OCI-LY7 (cell line): ENCODE measurements at regions not wholly inside any gene's neighbourhood (a gene's known extent, or its start where the extent isn't known, plus 50 kb on each side); places are given as distances from the start of the nearest gene placed in this dataset.

Experiments
- CTCF ChIP-seq: fragments of 200-600 bp; sonication (generic); conservative IDR thresholded peaks from 2 replicates; pipeline ENCODE4 v1.5.1; 2014; ENCODE audit warnings: mild to moderate bottlenecking, antibody characterized with exemption, low read length, moderate library complexity, mixed read lengths
- EZH2phosphoT487 ChIP-seq: fragments of 200-600 bp; sonication (generic); IDR thresholded peaks from 2 replicates; pipeline ENCODE4 v1.6.1; 2018; ENCODE audit warnings: low read depth, borderline replicate concordance, mild to moderate bottlenecking, mixed run types, antibody characterized with exemption, low read length, moderate library complexity, mixed read lengths

- no peak for TF ChIP-seq EZH2phosphoT487
- TF ChIP-seq CTCF: no peak
Observed at GRCh38 chr6:140854318-140854717, 1278.4 kb upstream of the GJE1 start.
